Frontal cortex (tissue), 3 donors: ENCODE measurements at regions not wholly inside any gene's neighbourhood (a gene's known extent, or its start where the extent isn't known, plus 50 kb on each side); places are given as distances from the start of the nearest gene placed in this dataset.

ENCODE experiments used
- DNase-seq, 2 donors: peaks; one replicate each; pipeline ENCODE4 v3.0.0; 2012; ENCODE audit warnings: low spot score in 2 of 2
- FAIRE-seq: peaks from 2 replicates; lab custom pipeline; 2012; peaks lifted over from hg19 to GRCh38; lab: Jason Lieb, UNC
- donor health status: control.
- donor health status: control.
- donor health status: control.

DNA sequence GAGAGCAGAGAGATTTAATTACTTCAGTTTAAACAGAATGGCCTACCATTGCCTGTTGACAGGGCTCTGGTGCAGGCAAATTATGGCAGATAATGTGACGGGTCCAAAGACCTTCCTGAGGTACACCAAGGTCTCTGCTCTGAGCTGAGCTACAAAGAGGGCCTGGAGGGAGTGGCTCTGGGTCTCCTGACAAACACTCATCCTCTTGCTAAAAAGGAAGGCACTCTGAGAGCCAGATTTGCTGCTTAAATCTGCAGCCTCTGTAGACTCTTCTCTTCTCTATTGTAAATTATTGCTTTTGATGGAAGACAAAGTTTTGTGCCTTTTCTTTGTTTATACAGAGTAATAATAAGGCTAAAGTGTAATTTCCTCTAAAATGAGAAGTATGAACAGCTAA lies 529.5 kb upstream of the FZD8 start:
- FAIRE-seq (no peak), DNase-seq (no peak)

DNA sequence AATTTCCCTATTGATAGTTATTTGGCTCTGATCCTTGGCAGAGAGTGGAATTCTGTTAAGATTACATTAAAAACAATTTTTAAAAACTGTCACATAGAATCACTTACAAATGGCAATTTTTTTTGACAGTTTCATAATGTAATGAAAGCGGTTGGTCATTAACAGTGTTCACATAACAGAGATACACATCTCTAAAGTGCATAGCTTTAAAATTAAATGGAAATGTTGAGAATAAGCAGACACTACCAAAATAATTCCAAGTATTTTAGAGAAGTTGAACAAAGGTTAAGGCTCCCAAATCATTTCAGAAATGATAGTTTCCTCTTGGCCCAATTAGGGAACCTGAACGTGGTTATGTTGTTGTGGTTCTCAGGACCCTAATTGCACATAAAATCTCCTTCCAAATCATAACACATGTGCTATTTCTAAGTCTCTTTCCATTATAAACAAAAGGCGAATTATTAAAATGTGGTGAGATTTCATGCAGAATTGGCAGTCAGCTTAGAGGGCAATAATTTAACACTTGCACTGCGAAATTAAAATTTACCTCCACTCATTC lies 528.9 kb upstream of the FZD8 start:
- no peak for FAIRE-seq
- DNase-seq: no peak

DNA sequence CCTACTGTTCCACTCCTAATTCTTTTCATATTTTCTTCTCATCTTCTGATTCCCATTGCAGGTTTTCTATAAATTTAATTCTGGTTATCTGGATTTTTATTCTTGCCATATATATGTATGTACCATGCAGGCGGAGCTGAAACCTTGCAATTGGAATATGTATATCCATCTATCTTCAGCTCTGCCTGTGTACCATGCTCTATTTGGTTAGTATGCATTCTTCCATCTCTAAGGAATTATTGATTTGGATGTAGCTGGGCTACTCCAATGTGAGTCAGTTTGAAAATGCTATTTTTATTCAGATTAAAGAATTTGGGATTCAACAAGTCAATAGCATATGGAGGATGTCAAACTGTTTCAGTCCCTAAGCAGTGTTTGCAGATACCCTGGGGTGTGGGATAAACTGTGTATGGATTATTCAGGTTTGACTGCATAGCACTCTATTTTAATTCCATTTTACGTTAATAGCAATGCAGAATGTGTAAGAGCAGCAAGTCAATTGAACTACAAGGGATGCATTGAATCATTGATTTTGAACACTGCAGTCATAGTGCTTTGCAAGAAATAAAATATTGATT lies 528.1 kb upstream of the FZD8 start:
- FAIRE-seq (no peak), DNase-seq (no peak)

DNA sequence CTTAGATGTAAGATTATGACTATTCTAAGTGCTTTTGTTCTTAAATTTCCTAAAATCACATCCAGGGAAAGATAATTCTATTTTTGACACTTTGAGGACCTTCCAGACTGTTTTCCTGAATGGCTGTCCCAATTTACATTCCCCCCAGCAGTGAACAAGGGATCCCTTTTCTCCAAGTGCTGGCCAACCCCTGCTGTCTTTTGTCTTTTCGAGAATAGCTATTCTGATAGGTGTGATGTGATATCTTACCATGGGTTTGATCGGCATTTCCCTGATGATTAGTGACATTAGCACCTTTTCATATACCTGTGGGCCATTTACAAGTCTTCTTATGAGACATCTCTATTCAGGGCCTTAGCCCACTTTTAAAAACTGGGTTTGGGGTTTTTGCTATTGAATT lies 526.7 kb upstream of the FZD8 start:
- no peak for FAIRE-seq

DNA sequence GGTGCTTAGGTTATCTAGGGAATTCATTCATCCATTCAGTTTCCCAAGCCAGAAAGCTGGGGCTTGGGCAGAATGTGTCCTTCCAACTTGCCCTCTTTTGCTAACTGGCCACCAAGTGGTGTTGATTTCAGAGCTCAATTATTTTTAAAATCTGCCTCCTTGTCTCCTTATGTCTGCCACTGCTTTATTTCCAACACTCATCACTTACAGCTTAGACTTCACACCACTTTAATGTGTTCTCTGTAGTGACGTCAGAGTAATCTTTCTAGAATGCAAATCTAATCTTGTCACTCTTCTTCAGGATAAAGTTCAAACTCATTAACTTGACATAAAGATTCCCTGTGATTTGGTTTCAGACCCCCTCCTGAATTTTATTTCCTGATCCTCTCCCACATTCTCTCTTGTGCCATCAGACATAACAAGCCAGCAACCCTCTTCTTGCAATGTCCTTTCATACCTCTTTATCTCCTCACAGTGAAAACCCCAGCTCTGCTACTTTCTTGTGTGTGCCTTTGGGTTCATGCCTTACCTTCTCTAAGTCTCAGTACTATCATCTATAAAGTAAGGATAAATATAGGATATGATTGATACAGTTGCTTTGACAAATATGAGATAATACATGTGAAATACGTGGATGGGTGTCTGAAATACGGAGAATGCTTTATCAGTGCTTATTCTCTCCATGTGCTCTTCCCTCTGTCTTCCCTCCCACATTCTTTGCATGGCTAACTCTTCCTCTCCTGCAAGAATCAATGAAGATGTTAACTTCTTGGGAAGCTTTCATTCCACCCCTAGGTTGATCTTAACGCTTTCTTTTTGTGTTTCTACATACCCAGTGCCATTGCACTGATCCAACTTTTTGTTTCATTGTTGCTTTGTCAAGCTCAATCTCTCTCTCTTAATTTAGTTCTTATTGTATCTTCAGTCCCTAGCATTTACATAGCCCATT lies 522.7 kb upstream of the FZD8 start:
- FAIRE-seq: no peak

More for the DNA sequence above, 526.7 kb upstream of the FZD8 start:
- DNase-seq: no peak

DNA sequence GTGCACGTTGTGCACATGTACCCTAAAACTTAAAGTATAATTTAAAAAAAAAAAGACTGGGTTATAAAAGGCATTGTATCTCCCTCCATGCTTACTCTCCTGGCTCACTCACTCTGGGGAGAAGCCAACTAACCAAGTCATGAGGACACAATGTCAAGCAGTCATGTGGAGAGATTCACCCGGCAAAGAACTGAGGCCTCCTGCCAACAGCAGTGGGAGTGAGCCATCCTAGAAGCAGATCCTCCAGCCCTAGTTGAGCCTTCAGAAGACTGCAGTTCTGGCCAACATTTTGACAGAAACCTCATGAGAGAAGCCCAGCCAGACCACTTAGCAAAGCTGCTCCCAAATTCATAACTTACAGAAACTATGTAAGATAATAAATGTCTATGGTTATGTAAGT lies 521.7 kb upstream of the FZD8 start:
- FAIRE-seq (no peak), DNase-seq (no peak)

More for the DNA sequence above, 522.7 kb upstream of the FZD8 start:
- DNase-seq: no peak

DNA sequence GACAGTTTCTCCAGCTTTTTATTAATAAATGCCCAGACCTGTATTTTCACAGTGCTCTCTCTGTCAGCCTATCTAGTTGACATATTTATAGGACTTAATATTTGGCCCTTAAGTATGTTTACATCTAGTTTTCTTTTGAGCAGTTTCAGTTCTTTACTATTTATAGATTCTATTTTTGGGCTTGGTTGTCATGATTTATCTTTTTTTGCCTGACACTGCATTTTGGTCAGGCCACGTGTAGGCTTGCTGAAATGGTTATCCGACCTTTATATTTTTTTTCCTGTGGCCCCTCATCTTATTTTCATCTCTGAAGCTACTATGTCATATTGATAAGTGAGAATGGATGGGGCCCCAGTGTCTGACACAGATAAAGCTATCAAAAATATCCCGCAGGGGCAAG lies 515.4 kb upstream of the FZD8 start:
- no peak for FAIRE-seq

DNA sequence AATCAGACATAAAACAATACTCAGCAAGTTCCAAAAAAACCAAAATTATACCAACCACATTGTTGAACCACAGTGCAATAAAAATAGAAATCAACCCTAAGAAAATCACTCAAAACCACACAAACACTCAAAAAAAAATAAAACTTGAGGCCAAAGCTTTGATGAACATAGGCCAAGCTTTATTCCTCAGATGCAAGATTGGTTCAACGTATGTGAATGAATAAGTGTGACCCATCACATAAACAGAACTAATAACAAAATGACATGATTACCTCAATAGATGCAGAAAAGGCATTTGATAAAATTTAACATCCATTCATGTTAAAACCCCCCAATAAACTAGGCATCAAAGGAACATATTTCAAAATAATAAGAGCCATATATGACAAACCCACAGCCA lies 506.1 kb upstream of the FZD8 start:
- no peak for DNase-seq
- no peak for FAIRE-seq

More for the DNA sequence above, 515.4 kb upstream of the FZD8 start:
- DNase-seq: no peak

DNA sequence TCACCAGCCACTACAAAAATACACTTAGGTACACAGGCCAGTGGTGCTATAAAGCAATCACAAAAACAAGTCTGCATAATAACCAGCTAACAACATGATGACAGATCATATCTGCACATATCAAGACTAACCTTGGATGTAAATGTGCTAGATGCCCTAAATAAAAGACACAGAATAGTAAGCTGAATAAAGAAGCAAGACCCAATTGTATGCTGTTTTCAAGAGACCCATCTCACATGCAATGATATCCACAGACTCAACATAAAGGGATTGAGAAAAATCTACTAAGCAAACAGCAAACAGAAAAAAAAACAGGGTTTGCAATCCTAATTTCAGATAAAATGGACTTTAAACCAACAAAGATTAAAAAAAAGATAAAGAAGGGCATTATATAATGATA lies 505.4 kb upstream of the FZD8 start:
- FAIRE-seq (no peak), DNase-seq (no peak)

DNA sequence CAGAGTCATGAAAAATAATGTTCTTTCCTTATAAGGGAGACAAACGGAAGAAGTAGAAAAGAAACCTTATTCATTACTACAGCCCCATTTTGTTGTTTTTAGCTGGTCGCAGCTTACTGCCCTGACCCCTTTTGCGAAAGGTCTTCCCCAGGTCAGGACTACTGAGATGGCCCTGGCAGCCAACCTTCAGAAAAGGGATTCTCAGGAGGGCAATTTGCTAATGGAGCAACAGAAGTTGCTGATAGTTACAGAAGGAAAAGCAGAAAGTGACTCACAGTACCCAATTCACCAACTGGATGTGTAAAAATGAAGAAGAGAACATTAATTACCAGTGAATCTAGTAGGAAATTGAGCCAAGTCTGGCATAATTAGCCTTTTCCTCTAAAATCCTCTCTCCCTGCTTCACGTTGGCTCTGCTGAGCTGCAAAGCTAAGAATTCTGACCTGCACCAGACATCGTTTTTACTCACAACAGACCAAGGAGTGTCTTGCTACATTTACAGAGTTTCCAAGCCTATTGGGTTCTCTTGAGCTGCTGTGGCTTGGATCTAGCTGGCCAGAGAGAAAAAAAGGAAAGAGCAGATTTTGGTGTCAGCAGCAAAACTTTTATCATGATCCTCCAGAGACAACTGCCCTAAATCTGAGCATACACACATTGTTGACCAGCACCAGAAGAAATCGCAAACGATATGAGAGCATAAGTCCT lies 499.9 kb upstream of the FZD8 start:
- FAIRE-seq (no peak), DNase-seq (no peak)

DNA sequence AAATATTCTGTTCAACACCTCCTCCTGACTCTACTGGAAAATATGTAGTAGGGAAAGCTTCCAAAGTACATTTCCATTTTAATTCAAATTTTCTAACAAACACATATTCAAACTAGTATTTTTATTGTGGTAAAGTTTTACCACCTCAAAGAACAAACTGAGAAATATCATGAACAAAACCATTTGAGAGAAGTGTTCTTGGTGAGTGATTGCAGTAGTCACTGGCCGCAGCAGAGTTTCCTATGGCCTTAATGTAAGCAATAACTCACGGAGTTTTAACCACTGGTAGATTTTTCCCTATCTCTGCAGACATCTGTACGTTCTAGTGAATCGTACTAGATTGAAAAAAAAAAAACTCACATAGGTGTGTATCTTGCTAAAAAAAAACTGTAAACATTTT lies 487.0 kb upstream of the FZD8 start:
- FAIRE-seq (no peak), DNase-seq (no peak)

DNA sequence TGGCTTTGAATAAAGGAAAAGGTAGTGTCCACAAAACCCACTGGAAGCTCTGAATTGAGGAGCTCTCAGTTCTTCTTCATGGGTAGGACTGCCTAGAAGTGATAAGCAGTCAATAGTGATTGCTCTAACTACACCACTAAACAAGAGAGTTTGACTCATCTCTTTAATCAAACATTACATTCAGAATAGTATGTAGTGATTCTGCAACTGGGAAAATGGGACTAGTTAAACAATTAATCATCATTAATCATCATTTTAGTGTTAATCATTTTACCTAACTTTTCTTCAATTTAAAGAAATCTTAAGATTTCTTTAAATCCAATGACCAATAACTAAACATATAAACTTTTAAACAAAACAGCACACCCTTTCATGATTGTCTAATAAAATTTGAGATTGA lies 484.0 kb upstream of the FZD8 start:
- FAIRE-seq (no peak), DNase-seq (no peak)

DNA sequence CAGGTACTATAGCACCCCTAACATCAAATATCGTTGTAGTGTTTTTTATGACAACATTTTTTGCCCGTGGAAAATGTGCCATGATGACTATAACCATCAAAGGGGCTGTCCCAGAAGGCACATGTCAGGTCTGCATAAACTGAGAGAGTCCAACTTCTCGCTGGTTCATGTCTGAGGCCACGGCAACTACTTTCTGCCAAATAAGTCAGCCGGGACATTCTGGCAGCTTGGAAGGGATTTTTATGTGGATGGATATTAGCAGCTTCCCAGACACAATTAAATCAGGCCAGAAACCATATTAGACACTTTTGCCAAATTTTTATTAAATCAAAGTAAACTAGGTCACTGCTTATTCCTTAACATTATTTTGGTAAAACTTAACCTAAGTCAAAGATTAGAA lies 477.4 kb upstream of the FZD8 start:
- no peak for FAIRE-seq
- no peak for DNase-seq

DNA sequence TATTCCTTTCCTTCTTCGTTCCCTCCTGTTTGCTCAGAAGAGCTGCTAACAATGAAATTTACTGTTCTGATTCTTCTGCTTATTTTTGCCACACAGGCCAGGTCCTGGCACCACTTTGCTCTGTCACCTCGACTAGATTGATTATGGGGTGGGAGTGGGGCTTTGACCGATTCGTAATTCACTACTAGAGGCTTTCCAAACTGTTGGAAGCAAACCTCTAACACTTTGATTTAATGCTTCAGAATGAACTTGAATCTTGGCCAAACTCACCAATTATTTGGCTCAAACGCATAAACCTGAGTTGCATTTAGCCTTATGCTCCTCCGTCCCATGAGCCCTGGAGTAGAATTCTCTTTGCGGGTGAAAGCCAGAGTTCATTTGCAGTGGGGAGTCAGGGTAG lies 476.2 kb upstream of the FZD8 start:
- DNase-seq (no peak), FAIRE-seq (no peak)

DNA sequence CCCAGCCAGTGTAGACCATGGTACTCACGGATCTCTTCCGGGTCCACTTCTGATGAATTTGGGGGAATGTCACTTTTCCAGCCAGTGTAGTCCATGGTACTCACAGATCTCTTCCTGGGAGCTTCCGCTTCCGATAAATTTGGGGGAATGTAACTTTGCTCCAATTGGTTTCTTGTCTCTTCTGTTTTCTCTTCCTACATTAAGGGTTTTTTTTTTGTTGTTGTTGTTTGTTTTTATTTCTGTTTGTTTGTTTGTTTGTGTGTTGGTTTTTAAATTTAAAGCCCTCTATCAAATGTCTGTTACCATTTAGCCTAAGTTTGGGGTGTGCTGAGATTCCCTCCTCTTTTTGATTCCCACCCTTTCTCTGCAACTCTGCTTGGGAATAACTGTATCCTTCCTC lies 475.8 kb upstream of the FZD8 start:
- DNase-seq (no peak), FAIRE-seq (no peak)

DNA sequence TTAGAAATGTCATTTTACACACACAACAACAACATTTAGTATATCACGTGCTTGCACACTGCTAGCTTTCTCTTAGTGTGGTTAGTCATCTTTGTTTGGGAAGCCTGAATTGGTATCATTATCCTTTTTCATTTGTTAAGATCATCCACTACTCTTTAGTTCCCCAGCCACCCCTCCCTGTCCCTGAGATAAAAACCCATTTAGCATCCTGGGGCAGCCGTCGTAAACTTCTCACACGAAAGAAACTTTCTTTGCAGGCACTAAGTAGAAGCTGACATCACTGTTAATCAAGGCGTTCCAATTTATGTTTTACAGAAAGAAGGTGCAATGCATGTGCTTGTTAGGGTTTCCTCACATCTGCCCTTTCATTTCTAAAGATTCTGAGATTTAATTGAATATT lies 475.1 kb upstream of the FZD8 start:
- DNase-seq: no peak
- no peak for FAIRE-seq

DNA sequence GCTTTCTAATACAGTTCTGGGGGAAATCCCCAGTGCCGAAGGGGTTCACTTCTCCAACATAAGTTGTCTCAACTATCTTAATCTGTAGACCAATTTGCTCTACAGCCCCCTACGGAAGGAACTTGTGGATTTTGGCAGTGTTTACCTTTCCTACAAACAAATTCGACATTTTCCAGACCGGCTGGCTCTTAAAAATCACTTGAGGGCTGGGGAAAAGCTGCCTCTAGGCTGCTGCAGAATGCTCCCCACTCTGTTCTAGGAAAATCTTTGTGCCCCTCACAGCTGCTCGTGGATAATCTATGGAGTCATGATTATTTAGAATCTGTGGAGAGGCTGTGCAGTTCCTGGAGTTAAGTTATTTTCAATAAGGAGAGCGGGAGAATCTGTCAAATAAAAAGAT lies 474.6 kb upstream of the FZD8 start:
- FAIRE-seq (no peak), DNase-seq (no peak)

DNA sequence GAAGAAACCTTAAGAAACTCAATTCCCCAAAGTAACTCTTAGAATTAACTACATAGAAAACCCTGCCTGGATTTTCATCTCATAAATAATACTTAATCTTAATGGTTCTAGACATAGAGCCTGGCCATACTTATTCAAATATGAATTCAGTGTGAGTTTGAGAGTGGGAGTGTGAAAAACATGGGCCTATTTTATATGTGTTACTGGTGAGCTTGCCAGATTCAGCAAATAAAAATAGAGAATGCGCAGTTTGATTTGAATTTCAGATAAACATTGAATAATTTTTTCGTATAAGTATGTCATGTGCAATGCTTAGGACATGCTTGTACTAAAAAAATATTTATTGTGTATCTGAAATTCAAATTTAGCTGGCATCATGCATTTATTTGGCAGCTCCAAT lies 473.9 kb upstream of the FZD8 start:
- DNase-seq: no peak
- FAIRE-seq: no peak

DNA sequence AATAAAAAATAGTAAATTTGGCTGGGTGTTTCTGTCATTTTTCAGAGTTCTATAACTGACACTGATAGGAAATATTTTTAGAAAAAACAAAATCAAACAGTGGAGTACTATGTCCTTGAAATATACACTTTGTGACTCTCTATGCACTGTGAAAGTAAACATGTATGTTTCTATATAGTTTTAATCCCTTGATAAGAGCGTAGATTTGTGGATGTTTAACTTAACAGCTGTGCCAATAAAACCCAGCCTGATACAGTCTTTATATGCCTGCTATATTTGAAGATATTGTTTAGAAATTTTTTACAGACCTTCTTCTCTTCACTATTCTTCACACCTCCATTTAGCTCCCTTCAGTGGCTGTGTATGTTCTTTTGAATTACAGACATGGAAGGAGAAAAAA lies 473.3 kb upstream of the FZD8 start:
- no peak for FAIRE-seq
- no peak for DNase-seq

DNA sequence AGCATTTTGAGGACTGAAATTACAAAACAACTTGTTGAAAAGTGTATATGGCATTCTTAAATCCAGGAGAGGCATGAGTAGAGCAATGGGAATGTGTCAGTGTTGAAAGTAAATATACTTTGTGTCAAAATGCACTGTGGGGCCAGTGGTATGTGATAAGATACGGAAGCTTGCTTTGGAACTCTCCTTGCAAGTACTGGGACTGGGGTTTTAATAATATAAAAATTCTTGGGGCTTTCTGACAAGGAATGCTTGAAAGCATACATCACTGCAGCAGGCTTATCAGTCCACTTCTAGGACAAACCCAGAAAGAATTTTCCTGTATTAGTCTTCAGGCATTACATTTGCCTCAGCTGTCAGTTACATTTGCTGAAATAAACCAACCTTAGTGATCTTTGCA lies 472.8 kb upstream of the FZD8 start:
- DNase-seq (no peak), FAIRE-seq (no peak)

DNA sequence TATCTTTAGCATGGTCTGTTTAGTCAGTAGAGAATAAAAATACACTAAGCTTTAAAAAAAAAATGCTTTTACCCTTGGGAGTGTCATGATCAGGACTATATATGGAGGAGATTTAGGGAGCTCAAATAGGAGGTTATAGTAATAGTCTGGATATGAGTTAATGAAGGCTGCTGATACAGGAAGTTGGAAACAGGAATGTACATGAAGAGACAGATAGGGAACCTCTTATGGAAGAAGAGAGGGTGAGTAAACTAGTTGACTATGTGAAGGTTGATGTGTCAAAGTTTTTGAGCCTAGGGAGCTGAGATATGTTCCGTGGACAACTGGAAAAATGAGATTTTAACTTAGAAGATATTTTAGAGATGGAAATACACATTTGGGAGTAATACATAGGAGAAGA lies 472.0 kb upstream of the FZD8 start:
- DNase-seq (no peak), FAIRE-seq (no peak)
